H9 (cell line): ENCODE measurements at regions not wholly inside any gene's neighbourhood (a gene's known extent, or its start where the extent isn't known, plus 50 kb on each side); places are given as distances from the start of the nearest gene placed in this dataset.

Experiments used
- DNase-seq: peaks from one replicate; pipeline ENCODE4 v3.0.0-alpha.2; 2017
- H2AFZ ChIP-seq: one replicate; pipeline ENCODE4 v1.6.1; 2013; ENCODE audit warnings: mild to moderate bottlenecking, low read length, control low read depth, moderate library complexity
- H2AK5ac ChIP-seq: 2 replicates; pipeline ENCODE4 v1.6.1; 2013; ENCODE audit warnings: low read length, control low read depth, mixed read lengths; ENCODE audit not compliant: insufficient read length
- H2BK120ac ChIP-seq: one replicate; pipeline ENCODE4 v1.6.1; 2013; ENCODE audit warnings: low read depth, mild to moderate bottlenecking, low read length, control low read depth, inconsistent platforms; ENCODE audit not compliant: poor library complexity, severe bottlenecking
- H2BK12ac ChIP-seq: 2 replicates; pipeline ENCODE4 v1.6.1; 2013; ENCODE audit warnings: low read length, control low read depth, mixed read lengths, low read depth; ENCODE audit not compliant: insufficient read length
- H2BK15ac ChIP-seq: 2 replicates; pipeline ENCODE4 v1.6.1; 2013; ENCODE audit warnings: low read depth, low read length, control low read depth
- H2BK20ac ChIP-seq: one replicate; pipeline ENCODE4 v1.6.1; 2013; ENCODE audit warnings: low read depth, mild to moderate bottlenecking, low read length, control low read depth, inconsistent platforms; ENCODE audit not compliant: poor library complexity, severe bottlenecking
- H2BK5ac ChIP-seq: 2 replicates; pipeline ENCODE4 v1.6.1; 2013; ENCODE audit warnings: low read length, control low read depth, mixed read lengths; ENCODE audit not compliant: insufficient read length
- H3K14ac ChIP-seq: 2 replicates; pipeline ENCODE4 v1.6.1; 2013; ENCODE audit warnings: low read length, control low read depth; ENCODE audit not compliant: insufficient read depth
- H3K18ac ChIP-seq: 2 replicates; pipeline ENCODE4 v1.6.1; 2013; ENCODE audit warnings: low read depth, mild to moderate bottlenecking, mixed read lengths, low read length, control low read depth; ENCODE audit not compliant: insufficient read length
- H3K23ac ChIP-seq: 2 replicates; pipeline ENCODE4 v1.6.1; 2013; ENCODE audit warnings: low read length, control low read depth, mixed read lengths, low read depth; ENCODE audit not compliant: insufficient read length
- H3K23me2 ChIP-seq: 2 replicates; pipeline ENCODE4 v1.6.1; 2013; ENCODE audit warnings: low read depth, mild to moderate bottlenecking, mixed read lengths, low read length, control low read depth; ENCODE audit not compliant: insufficient read length, poor library complexity, severe bottlenecking
- H3K27ac ChIP-seq: 2 replicates; pipeline ENCODE4 v1.5.1; 2013; ENCODE audit warnings: low read length, control low read depth, mixed read lengths, low read depth; ENCODE audit not compliant: insufficient read length
- H3K27me3 ChIP-seq: 2 replicates; pipeline ENCODE4 v1.6.1; 2013; ENCODE audit warnings: low read length, control low read depth, inconsistent platforms; ENCODE audit not compliant: insufficient read depth
- H3K4ac ChIP-seq: 2 replicates; pipeline ENCODE4 v1.6.1; 2013; ENCODE audit warnings: low read depth, mild to moderate bottlenecking, control low read depth, inconsistent platforms, low read length, moderate library complexity
- H3K4me1 ChIP-seq: 2 replicates; pipeline ENCODE4 v1.6.1; 2013; ENCODE audit warnings: low read length, control low read depth, inconsistent platforms; ENCODE audit not compliant: insufficient read depth
- H3K4me2 ChIP-seq: 2 replicates; pipeline ENCODE4 v1.6.1; 2013; ENCODE audit warnings: low read length, control low read depth, mixed read lengths; ENCODE audit not compliant: insufficient read length, insufficient read depth
- H3K56ac ChIP-seq: 2 replicates; pipeline ENCODE4 v1.6.1; 2013; ENCODE audit warnings: low read depth, mild to moderate bottlenecking, mixed read lengths, low read length, control low read depth; ENCODE audit not compliant: insufficient read length
- H3K79me1 ChIP-seq: 2 replicates; pipeline ENCODE4 v1.6.1; 2013; ENCODE audit warnings: low read depth, mild to moderate bottlenecking, moderate library complexity, low read length, control low read depth, inconsistent platforms; ENCODE audit not compliant: insufficient read depth, poor library complexity, severe bottlenecking
- H3K79me2 ChIP-seq: 2 replicates; pipeline ENCODE4 v1.6.1; 2013; ENCODE audit warnings: low read length, control low read depth, inconsistent platforms; ENCODE audit not compliant: insufficient read depth
- H3K9ac ChIP-seq: 2 replicates; pipeline ENCODE4 v1.6.1; 2013; ENCODE audit warnings: low read length, control low read depth, mixed read lengths; ENCODE audit not compliant: insufficient read length; ENCODE audit errors: extremely low read depth
- H3K9me3 ChIP-seq: one replicate; pipeline ENCODE4 v1.6.1; 2013; ENCODE audit warnings: low read depth, low read length, inconsistent platforms; ENCODE audit not compliant: control insufficient read depth
- H3T11ph ChIP-seq: one replicate; pipeline ENCODE4 v1.6.1; 2013; ENCODE audit warnings: mild to moderate bottlenecking, low read length, control low read depth, inconsistent platforms
- H4K20me1 ChIP-seq: one replicate; pipeline ENCODE4 v1.6.1; 2013; ENCODE audit not compliant: control insufficient read depth, insufficient read length, insufficient read depth
- H4K5ac ChIP-seq: 2 replicates; pipeline ENCODE4 v1.6.1; 2013; ENCODE audit warnings: low read depth, mild to moderate bottlenecking, mixed read lengths, low read length, control low read depth; ENCODE audit not compliant: insufficient read length
- H4K8ac ChIP-seq: replicated peaks from 2 replicates; pipeline ENCODE4 v1.6.1; 2013; ENCODE audit warnings: low read length, control low read depth, mixed read lengths, low read depth; ENCODE audit not compliant: insufficient read length
- H4K91ac ChIP-seq: 2 replicates; pipeline ENCODE4 v1.6.1; 2013; ENCODE audit warnings: low read depth, mild to moderate bottlenecking, moderate library complexity, mixed read lengths, low read length, control low read depth; ENCODE audit not compliant: insufficient read length
- H3K27ac Mint-ChIP-seq, 3 experiments: 2 replicates in 2 of 3; 3 replicates in 1 of 3; pipeline ENCODE4 v1.8.0; 2020 to 2021; ENCODE audit warnings: mixed read lengths in 3 of 3, mild to moderate bottlenecking in 1 of 3, moderate library complexity in 1 of 3
- H3K27me3 Mint-ChIP-seq: 2 replicates; pipeline ENCODE4 v1.8.0; 2021; ENCODE audit warnings: low read depth, mild to moderate bottlenecking, moderate library complexity, mixed read lengths
- H3K36me3 Mint-ChIP-seq, 3 experiments: 2 replicates in 2 of 3; 3 replicates in 1 of 3; pipeline ENCODE4 v1.8.0; 2020 to 2021; ENCODE audit warnings: low read depth in 3 of 3, mixed read lengths in 3 of 3; ENCODE audit not compliant: insufficient read depth in 1 of 3
- H3K4me1 Mint-ChIP-seq, 2 experiments: 2 replicates each; pipeline ENCODE4 v1.8.0; 2020; ENCODE audit warnings: mixed read lengths in 2 of 2
- H3K4me3 Mint-ChIP-seq, 2 experiments: 2 replicates in 1 of 2; 3 replicates in 1 of 2; pipeline ENCODE4 v1.8.0; 2020 to 2021; ENCODE audit warnings: mild to moderate bottlenecking in 2 of 2, mixed read lengths in 2 of 2, moderate library complexity in 1 of 2
- H3K9me3 Mint-ChIP-seq, 2 experiments: 2 replicates in 1 of 2; 3 replicates in 1 of 2; pipeline ENCODE4 v1.8.0; 2020; ENCODE audit warnings: mild to moderate bottlenecking in 2 of 2, mixed read lengths in 2 of 2, moderate library complexity in 1 of 2
- CTCF ChIP-seq: fragments of 200-600 bp; sonication (generic); conservative IDR thresholded peaks from 3 replicates; pipeline ENCODE4 v1.8.0; 2021; ENCODE audit warnings: antibody characterized with exemption, mild to moderate bottlenecking
- WGBS: extraction: QIAGEN DNeasy Blood & Tissue Kit; methylation state at CpG from one replicate; pipeline ENCODE4 v1.1.7; 2013; ENCODE audit warnings: missing lambda C conversion rate, low lambda C conversion rate, mixed read lengths; ENCODE audit not compliant: insufficient read length; ENCODE audit errors: extremely low coverage; 5-methylcytosine and 5-hydroxymethylcytosine counted together

- no peaks in the 10 kb centered on the region for H3K23me2 ChIP-seq
- H4K8ac ChIP-seq, result no peak overlapping the region
- H4K20me1 ChIP-seq, result no peaks in the 10 kb centered on the region
- H3K18ac ChIP-seq, result no peak overlapping the region
- H2BK5ac ChIP-seq, result no peak overlapping the region
- H3K14ac ChIP-seq, result no peak overlapping the region
- H3K27ac Mint-ChIP-seq, result no peak overlapping the region
- H3T11ph ChIP-seq, result no peak overlapping the region
- H3K23ac ChIP-seq, result no peak overlapping the region
- H3K9me3 ChIP-seq, result no peaks in the 10 kb centered on the region
- no peak overlapping the region for H4K91ac ChIP-seq
- H2AFZ ChIP-seq, result no peak overlapping the region
- no peak overlapping the region for H3K27ac ChIP-seq
- peaks cover 13% of the 10 kb centered on the region for H3K4me1 ChIP-seq
- no peak overlapping the region for H2AK5ac ChIP-seq
- TF ChIP-seq CTCF, result no peak
- no peaks in the 10 kb centered on the region for H3K79me2 ChIP-seq
- no peak overlapping the region for H3K4ac ChIP-seq
- H3K4me1 Mint-ChIP-seq, result peaks cover 29 to 42% of the 10 kb centered on the region in 2 experiments
- H2BK120ac ChIP-seq, result no peak overlapping the region
- no peak for DNase-seq
- H2BK12ac ChIP-seq, result no peak overlapping the region
- no peak overlapping the region for H2BK20ac ChIP-seq
- H3K4me3 Mint-ChIP-seq, result no peak overlapping the region
- no peaks in the 10 kb centered on the region for H3K27me3 ChIP-seq
- no peaks in the 10 kb centered on the region; a peak in 1 of 7 replicates for H3K36me3 Mint-ChIP-seq
- no peak overlapping the region for H2BK15ac ChIP-seq
- H3K9ac ChIP-seq, result no peak overlapping the region
- no peaks in the 10 kb centered on the region for H3K79me1 ChIP-seq
- no peak overlapping the region for H3K4me2 ChIP-seq
- WGBS, result no CpG with 5 or more reads among the region's 2 CpGs
- no peaks in the 10 kb centered on the region for H3K27me3 Mint-ChIP-seq
- no peak overlapping the region for H4K5ac ChIP-seq
- H3K9me3 Mint-ChIP-seq, result no peaks in the 10 kb centered on the region
- H3K56ac ChIP-seq, result no peak overlapping the region
These were observed 338.3 kb downstream of the IL20RB start for GRCh38 chr3:137296116-137296515.
